ENCODE measurements at regions not wholly inside any gene's neighbourhood (a gene's known extent, or its start where the extent isn't known, plus 50 kb on each side); places are given as distances from the start of the nearest gene placed in this dataset.
"Not testable (repeated sequence)": the region's sequence is repeated elsewhere in the genome, so short reads cannot be mapped to it uniquely, and the experiment has no call there.

GRCh38 chr20:11995805-11996567, 78.3 kb downstream of the BTBD3 start:
- ChIA-PET CTCF (no interaction called here), POLR2A (no interaction called here)
- no peaks in the 10 kb centered on the region for H3K27me3 Mint-ChIP-seq (ENCODE audit: low read depth)
- H3K36me3 Mint-ChIP-seq (ENCODE audit: low read depth) = no peaks in the 10 kb centered on the region
- H3K9me3 Mint-ChIP-seq (ENCODE audit: insufficient read depth) = no peaks in the 10 kb centered on the region
- ATAC-seq (no peak), DNase-seq (no peak)
- no peak overlapping the region for H3K27ac Mint-ChIP-seq
- no peaks in the 10 kb centered on the region for H3K4me1 Mint-ChIP-seq (ENCODE audit: low read depth)
- H3K4me3 Mint-ChIP-seq = no peak overlapping the region

GRCh38 chr20:12004776-12005175, 87.1 kb downstream of the BTBD3 start:
- ATAC-seq; POLR2A ChIA-PET; H3K4me3 Mint-ChIP-seq; DNase-seq; H3K36me3 Mint-ChIP-seq (ENCODE audit: low read depth); H3K27me3 Mint-ChIP-seq (ENCODE audit: low read depth); H3K4me1 Mint-ChIP-seq (ENCODE audit: low read depth); H3K27ac Mint-ChIP-seq; H3K9me3 Mint-ChIP-seq (ENCODE audit: insufficient read depth); CTCF ChIA-PET: not testable (repeated sequence)

DNA sequence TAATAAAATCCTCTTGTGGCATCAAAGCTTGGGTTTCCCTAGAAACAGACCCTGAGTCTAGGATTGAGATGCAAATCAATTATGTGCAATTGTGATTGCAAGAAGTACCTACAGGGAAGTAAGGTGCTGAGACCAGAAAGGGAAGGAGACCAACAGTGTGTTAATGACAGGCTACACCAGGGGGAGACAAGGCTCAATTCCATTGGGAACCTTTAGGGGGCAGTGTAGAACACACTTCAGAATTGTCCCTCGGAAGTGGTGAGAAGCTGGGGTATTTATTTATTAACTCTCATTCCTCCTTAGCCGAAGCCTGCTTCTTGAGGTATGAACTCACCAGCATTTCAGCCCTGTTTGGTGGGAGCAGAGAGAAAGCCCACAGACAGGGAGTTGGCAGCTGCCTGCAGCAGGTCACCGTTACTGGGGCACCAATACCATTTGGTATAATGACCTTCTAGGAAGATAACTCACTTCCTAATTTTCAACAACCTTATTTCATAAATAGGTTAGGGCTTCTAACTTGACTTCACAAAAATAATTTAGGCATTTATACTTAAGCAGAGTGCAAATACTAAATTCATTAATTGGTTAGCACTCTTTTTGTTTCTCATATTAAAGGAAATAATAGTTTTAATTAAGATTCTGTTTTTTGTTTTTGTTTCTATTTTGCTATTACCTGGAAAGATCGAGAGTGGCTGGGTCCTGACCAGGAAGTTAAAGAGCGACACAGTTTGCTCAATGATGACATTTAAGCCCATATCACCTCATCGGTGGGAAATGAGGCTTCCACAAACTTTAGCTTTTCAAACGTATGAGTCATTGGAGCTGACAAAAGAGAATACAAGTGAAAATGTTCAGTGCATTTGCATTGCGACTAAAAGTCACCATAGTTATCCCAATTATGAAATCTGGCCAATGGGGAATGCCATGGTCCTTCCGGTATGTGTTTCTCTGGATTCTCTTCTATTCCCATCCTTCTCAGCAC, 94.8 kb downstream of the BTBD3 start:
- peak; percentile 47 for DNase-seq
- no peaks in the 10 kb centered on the region for H3K36me3 Mint-ChIP-seq (ENCODE audit: low read depth)
- H3K27me3 Mint-ChIP-seq (ENCODE audit: low read depth) = no peaks in the 10 kb centered on the region
- ChIA-PET CTCF (interaction anchor here (0.7 to 2.2 kb wide), 9 partner anchors 10 to 153 kb away, joined by 3 to 8 read pairs (median 3); no protein-coding TSS in a partner anchor), POLR2A (no interaction called here)
- H3K4me3 Mint-ChIP-seq = no peak overlapping the region
- no peaks in the 10 kb centered on the region for H3K9me3 Mint-ChIP-seq (ENCODE audit: insufficient read depth)
- H3K4me1 Mint-ChIP-seq (ENCODE audit: low read depth) = no peaks in the 10 kb centered on the region
- H3K27ac Mint-ChIP-seq = no peak overlapping the region
- peak; percentile 42 for ATAC-seq

- no peaks in the 10 kb centered on the region for H3K27me3 Mint-ChIP-seq (ENCODE audit: low read depth)
- CTCF ChIA-PET = no interaction called here
- DNase-seq = no peak
- H3K36me3 Mint-ChIP-seq (ENCODE audit: low read depth) = no peaks in the 10 kb centered on the region
- no peak for ATAC-seq
- no peaks in the 10 kb centered on the region for H3K9me3 Mint-ChIP-seq (ENCODE audit: insufficient read depth)
- no peak overlapping the region for H3K27ac Mint-ChIP-seq
- POLR2A ChIA-PET = no interaction called here
- H3K4me3 Mint-ChIP-seq = no peak overlapping the region
- no peaks in the 10 kb centered on the region for H3K4me1 Mint-ChIP-seq (ENCODE audit: low read depth)
Measured at GRCh38 chr20:12014276-12014675, 96.6 kb downstream of the BTBD3 start.

GRCh38 chr20:12014736-12015135, 97.0 kb downstream of the BTBD3 start:
- H3K36me3 Mint-ChIP-seq (ENCODE audit: low read depth) = no peaks in the 10 kb centered on the region
- H3K27me3 Mint-ChIP-seq (ENCODE audit: low read depth) = no peaks in the 10 kb centered on the region
- DNase-seq (no peak), ATAC-seq (no peak)
- H3K9me3 Mint-ChIP-seq (ENCODE audit: insufficient read depth) = no peaks in the 10 kb centered on the region
- H3K27ac Mint-ChIP-seq = no peak overlapping the region
- ChIA-PET CTCF (no interaction called here), POLR2A (no interaction called here)
- no peaks in the 10 kb centered on the region for H3K4me1 Mint-ChIP-seq (ENCODE audit: low read depth)
- H3K4me3 Mint-ChIP-seq = no peak overlapping the region

DNA sequence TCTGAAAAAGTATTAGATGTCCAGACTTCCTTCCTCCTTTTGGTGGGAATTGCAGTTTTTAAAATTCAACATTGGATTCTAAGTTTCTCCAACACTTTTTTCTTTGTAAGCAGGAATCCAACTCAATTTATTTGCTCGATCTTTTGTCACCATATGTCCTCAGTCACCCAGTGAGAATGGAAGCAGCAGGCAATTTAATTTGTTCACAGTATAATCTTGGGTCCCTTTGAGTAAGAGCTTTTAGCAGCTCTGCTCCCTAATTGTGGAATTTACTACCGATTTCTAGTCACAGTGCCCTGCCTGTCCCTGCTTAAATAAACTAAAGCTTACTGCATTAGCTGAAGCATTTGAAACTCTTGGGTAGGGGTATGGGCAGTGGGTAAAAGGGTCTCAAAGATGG, 98.6 kb downstream of the BTBD3 start:
- H3K27me3 Mint-ChIP-seq (ENCODE audit: low read depth) = no peaks in the 10 kb centered on the region

GRCh38 chr20:12019715-12020114, 102.0 kb downstream of the BTBD3 start:
- ChIA-PET POLR2A (no interaction called here), CTCF (no interaction called here)
- ATAC-seq (no peak), DNase-seq (no peak)
- Mint-ChIP-seq H3K4me1 (ENCODE audit: low read depth) (no peaks in the 10 kb centered on the region), H3K4me3 (no peak overlapping the region), H3K27me3 (ENCODE audit: low read depth) (no peaks in the 10 kb centered on the region), H3K27ac (no peak overlapping the region), H3K36me3 (ENCODE audit: low read depth) (no peaks in the 10 kb centered on the region), H3K9me3 (ENCODE audit: insufficient read depth) (no peaks in the 10 kb centered on the region)

More for the DNA sequence above, 98.6 kb downstream of the BTBD3 start:
- DNase-seq (no peak), ATAC-seq (no peak)
- Mint-ChIP-seq H3K27ac (no peak overlapping the region), H3K36me3 (ENCODE audit: low read depth) (no peaks in the 10 kb centered on the region), H3K4me3 (no peak overlapping the region), H3K9me3 (ENCODE audit: insufficient read depth) (no peaks in the 10 kb centered on the region), H3K4me1 (ENCODE audit: low read depth) (no peaks in the 10 kb centered on the region)
- ChIA-PET CTCF (no interaction called here), POLR2A (no interaction called here)

DNA sequence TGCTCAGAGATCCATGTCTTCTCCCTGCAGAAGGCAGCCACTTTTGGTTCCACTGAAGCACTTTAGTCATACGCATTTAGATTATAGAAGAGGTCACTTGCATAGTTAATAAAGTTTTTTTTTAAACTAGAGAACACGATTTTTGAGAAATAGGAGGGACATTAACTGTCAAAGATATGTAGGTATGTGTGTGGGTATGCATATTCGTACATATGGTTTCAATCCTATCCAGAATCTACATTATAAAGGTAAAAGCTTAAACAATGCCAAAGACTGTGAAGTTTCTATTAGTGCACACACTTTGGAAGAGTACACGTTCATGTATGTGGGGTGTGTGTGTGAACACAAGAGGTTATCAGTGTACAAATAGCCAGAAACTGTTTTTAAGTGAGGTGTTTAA, 103.2 kb downstream of the BTBD3 start:
- Mint-ChIP-seq H3K4me3 (no peak overlapping the region), H3K27ac (no peak overlapping the region), H3K9me3 (ENCODE audit: insufficient read depth) (no peaks in the 10 kb centered on the region), H3K4me1 (ENCODE audit: low read depth) (no peaks in the 10 kb centered on the region), H3K27me3 (ENCODE audit: low read depth) (no peaks in the 10 kb centered on the region), H3K36me3 (ENCODE audit: low read depth) (no peaks in the 10 kb centered on the region)
- CTCF ChIA-PET = no interaction called here
- no peak for ATAC-seq
- DNase-seq = no peak
- POLR2A ChIA-PET = no interaction called here

DNA sequence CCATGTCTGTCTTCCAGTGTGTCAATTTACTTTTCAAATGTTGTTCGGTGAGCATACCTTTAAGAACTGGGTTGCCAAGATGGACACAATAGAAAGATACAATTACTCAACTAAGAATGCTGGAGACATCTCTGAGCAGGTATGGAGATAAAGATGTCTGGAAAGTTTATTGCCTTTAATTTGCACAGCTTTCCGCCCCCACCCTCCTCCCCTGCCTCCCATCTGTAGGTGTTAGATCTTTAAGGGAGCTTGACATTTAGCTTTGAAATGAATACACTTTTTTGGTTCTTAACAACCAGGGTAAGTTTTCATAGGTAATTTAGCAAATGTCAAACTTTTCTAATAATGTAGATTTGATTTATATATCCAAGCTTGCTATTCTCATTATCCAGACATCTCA, 104.4 kb downstream of the BTBD3 start:
- no peak for DNase-seq
- H3K4me1 Mint-ChIP-seq (ENCODE audit: low read depth) = no peaks in the 10 kb centered on the region

GRCh38 chr20:12023194-12023795, 105.6 kb downstream of the BTBD3 start:
- ChIA-PET POLR2A (no interaction called here), CTCF (interaction anchor here (2.1 kb wide), 1 partner anchor 11 kb away, joined by 8 read pairs; no protein-coding TSS in a partner anchor)
- no peaks in the 10 kb centered on the region for H3K9me3 Mint-ChIP-seq (ENCODE audit: insufficient read depth)
- DNase-seq (no peak), ATAC-seq (no peak)
- no peaks in the 10 kb centered on the region for H3K36me3 Mint-ChIP-seq (ENCODE audit: low read depth)
- H3K4me1 Mint-ChIP-seq (ENCODE audit: low read depth) = no peaks in the 10 kb centered on the region
- H3K27ac Mint-ChIP-seq = no peak overlapping the region
- H3K4me3 Mint-ChIP-seq = no peak overlapping the region
- no peaks in the 10 kb centered on the region for H3K27me3 Mint-ChIP-seq (ENCODE audit: low read depth)

More for the DNA sequence above, 104.4 kb downstream of the BTBD3 start:
- no peak overlapping the region for H3K27ac Mint-ChIP-seq
- H3K4me3 Mint-ChIP-seq = no peak overlapping the region
- ChIA-PET CTCF (interaction anchor here (2.1 kb wide), 1 partner anchor 9 kb away, joined by 8 read pairs; no protein-coding TSS in a partner anchor), POLR2A (no interaction called here)
- no peaks in the 10 kb centered on the region for H3K9me3 Mint-ChIP-seq (ENCODE audit: insufficient read depth)
- no peaks in the 10 kb centered on the region for H3K36me3 Mint-ChIP-seq (ENCODE audit: low read depth)
- no peak for ATAC-seq
- no peaks in the 10 kb centered on the region for H3K27me3 Mint-ChIP-seq (ENCODE audit: low read depth)

DNA sequence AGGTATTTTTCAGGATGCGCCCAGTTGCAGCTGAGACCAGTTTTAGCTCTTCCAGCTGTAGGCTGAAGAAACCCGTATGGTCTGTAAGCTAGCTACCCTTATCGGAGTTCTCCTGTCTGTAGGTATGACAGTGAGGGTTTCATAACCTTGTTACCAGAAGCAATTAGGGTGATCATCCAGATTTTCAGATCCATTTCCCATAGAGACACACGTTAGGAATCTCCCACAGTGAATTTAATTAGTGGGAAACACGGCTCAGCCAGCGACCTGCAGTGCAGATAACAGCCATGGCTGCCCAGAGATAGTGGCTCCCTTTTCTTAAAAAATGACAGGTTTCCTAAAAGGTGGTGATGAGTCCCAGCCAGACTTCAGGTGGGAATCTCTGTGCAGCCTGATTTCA, 111.1 kb downstream of the BTBD3 start:
- Mint-ChIP-seq H3K9me3 (ENCODE audit: insufficient read depth) (no peaks in the 10 kb centered on the region), H3K27ac (no peak overlapping the region), H3K27me3 (ENCODE audit: low read depth) (no peaks in the 10 kb centered on the region), H3K4me1 (ENCODE audit: low read depth) (no peaks in the 10 kb centered on the region), H3K4me3 (no peak overlapping the region), H3K36me3 (ENCODE audit: low read depth) (no peaks in the 10 kb centered on the region)
- ATAC-seq = no peak
- ChIA-PET CTCF (no interaction called here), POLR2A (no interaction called here)
- DNase-seq = no peak

DNA sequence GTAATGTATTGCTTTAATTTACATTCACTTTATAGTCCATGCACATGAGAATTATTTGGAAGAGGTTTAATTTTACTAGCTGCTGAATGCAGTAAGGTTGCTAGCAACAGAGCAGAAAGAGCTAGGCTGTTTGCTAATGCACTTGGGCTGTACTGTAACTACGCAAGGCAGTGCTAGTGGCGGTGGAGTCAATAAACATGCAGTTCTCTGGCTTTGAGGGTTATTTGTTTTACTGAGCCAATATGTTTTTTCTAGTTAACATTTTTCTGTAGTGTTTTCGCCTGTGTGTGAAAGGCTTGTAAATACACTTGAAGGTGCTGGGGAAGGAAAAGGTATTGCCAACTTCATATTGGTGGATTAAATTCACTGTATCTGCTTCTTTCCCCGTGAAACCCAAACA, 112.8 kb downstream of the BTBD3 start:
- Mint-ChIP-seq H3K9me3 (ENCODE audit: insufficient read depth) (no peaks in the 10 kb centered on the region), H3K4me1 (ENCODE audit: low read depth) (no peaks in the 10 kb centered on the region), H3K4me3 (no peak overlapping the region), H3K27ac (no peak overlapping the region), H3K36me3 (ENCODE audit: low read depth) (no peaks in the 10 kb centered on the region), H3K27me3 (ENCODE audit: low read depth) (no peaks in the 10 kb centered on the region)
- DNase-seq (no peak), ATAC-seq (no peak)
- POLR2A ChIA-PET = no interaction called here
- CTCF ChIA-PET = no interaction called here
